ENCODE measurements at regions not wholly inside any gene's neighbourhood (a gene's known extent, or its start where the extent isn't known, plus 50 kb on each side); places are given as distances from the start of the nearest gene placed in this dataset.

- Histone ChIP-seq H3K4me3 (ENCODE audit: low read length in 3 of 3) (no peak overlapping the region), H3K27ac (ENCODE audit: low read depth, low read length) (no peak overlapping the region), H3K27me3 (ENCODE audit: control insufficient read depth in 3 of 3, insufficient read depth in 3 of 3, low read length in 3 of 3) (peaks cover 0 to 9% (median 4%) of the 10 kb centered on the region in 3 donors), H3K4me1 (ENCODE audit: control insufficient read depth in 3 of 3, insufficient read depth in 3 of 3, low read length in 3 of 3) (no peaks in the 10 kb centered on the region), H3K36me3 (ENCODE audit: control insufficient read depth in 3 of 3, insufficient read depth in 3 of 3, low read length in 3 of 3) (no peaks in the 10 kb centered on the region), H3K9me3 (ENCODE audit: control insufficient read depth in 3 of 3, low read length in 3 of 3) (no peaks in the 10 kb centered on the region), H3K9ac (ENCODE audit: low read depth in 1 of 3, low read length in 3 of 3) (no peak overlapping the region)
Observed at GRCh38 chr10:128518000-128518399, 391.8 kb upstream of the MKI67 start.

DNA sequence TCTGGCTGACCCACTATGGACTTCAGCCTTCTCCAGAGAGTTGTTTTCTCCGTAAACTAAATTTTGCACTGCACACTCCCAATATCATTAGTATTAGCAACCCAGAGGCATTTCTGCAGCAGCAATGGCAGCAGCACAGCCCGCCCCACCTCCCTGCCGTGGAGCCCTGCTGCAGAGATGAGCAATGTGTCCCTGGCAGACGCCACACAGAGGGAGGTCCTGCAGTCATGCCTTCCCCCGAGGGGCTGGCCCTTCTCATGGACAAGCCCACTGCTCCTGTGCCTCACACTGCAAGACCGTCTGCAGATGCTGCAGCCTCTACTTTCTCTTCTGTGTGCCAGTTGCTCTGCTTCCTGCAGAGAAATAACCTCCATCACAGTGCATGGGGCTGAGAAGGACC lies 393.4 kb upstream of the MKI67 start:
- Histone ChIP-seq H3K36me3 (ENCODE audit: control insufficient read depth in 3 of 3, insufficient read depth in 3 of 3, low read length in 3 of 3) (no peaks in the 10 kb centered on the region), H3K27me3 (ENCODE audit: control insufficient read depth in 3 of 3, insufficient read depth in 3 of 3, low read length in 3 of 3) (peaks cover 0 to 10% (median 4%) of the 10 kb centered on the region in 3 donors), H3K9ac (ENCODE audit: low read depth in 1 of 3, low read length in 3 of 3) (no peak overlapping the region), H3K4me1 (ENCODE audit: control insufficient read depth in 3 of 3, insufficient read depth in 3 of 3, low read length in 3 of 3) (no peaks in the 10 kb centered on the region), H3K9me3 (ENCODE audit: control insufficient read depth in 3 of 3, low read length in 3 of 3) (no peaks in the 10 kb centered on the region), H3K27ac (ENCODE audit: low read depth, low read length) (no peak overlapping the region), H3K4me3 (ENCODE audit: low read length in 3 of 3) (no peak overlapping the region)

DNA sequence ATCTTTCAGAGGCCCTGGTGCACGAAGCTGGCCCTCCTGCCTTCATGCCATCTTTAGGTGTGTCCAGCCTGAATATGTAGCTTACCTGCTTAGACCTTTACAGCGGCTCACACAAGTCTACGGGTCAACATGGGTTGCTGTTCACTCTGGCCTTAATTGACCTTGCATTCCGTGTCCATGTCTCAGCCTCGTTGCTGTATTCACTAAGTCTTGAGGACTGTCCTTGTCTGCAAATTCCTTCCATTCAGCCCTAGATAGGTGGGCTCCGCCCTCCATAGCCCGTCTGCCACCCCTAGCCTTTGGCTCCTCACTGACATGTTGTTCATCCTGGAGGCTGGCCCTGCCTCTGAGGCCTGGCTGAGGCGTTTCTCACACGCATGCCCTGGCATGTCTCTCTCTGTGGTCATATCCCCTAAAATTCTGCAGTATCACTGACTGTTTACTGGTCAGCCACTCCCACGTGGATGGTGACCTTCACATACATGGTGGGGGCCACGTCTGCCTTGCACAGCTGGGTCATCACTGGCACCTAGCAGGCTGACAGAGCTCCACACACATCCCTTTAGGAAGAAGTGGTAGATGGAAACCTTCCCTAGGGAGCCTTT lies 394.1 kb upstream of the MKI67 start:
- Histone ChIP-seq H3K9ac (ENCODE audit: low read depth in 1 of 3, low read length in 3 of 3) (no peak overlapping the region), H3K27me3 (ENCODE audit: control insufficient read depth in 3 of 3, insufficient read depth in 3 of 3, low read length in 3 of 3) (peaks cover 0 to 11% (median 4%) of the 10 kb centered on the region in 3 donors), H3K36me3 (ENCODE audit: control insufficient read depth in 3 of 3, insufficient read depth in 3 of 3, low read length in 3 of 3) (no peaks in the 10 kb centered on the region)

DNA sequence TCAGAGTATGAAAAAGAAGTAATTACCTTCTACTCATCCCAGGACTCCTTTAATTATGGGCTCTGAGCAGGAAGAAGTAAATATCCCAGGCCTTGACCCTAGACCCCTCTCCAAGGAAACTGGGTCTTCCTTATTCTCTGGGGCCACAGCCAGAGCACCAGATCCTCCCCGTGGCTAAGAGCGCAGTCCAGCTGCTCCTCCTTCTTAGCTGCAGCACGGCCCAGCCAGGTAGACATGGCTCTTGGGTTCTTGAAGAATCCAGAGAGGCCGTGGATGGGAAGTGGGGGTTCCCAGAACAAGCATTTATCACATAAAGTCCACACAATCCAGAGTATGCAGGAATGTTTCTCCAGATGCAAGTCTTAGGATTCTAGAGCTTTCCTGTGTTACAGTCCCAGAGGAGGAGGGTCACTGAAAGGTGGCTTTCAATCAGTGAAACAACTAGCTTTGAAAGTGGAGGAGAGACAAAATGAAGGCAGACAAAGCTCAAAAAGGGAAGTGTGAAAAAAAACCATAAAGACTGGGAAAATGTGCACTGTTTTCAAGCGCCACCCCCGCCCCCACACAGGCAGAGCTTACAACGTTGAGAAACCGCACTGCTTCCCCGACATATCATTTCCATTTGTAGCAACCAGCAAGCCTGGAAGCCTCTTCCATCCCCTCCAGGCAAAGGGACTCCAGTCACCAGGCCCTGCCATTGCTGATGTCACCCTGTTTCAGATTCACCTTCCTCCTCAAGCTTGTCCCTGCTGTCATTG lies 396.5 kb upstream of the MKI67 start:
- peaks cover 0 to 9% (median 6%) of the 10 kb centered on the region in 3 donors for H3K27me3 ChIP-seq (ENCODE audit: control insufficient read depth in 3 of 3, insufficient read depth in 3 of 3, low read length in 3 of 3)

More for the DNA sequence above, 394.1 kb upstream of the MKI67 start:
- no peaks in the 10 kb centered on the region for H3K9me3 ChIP-seq (ENCODE audit: control insufficient read depth in 3 of 3, low read length in 3 of 3)
- no peaks in the 10 kb centered on the region for H3K4me1 ChIP-seq (ENCODE audit: control insufficient read depth in 3 of 3, insufficient read depth in 3 of 3, low read length in 3 of 3)
- no peak overlapping the region for H3K27ac ChIP-seq (ENCODE audit: low read depth, low read length)
- no peak overlapping the region for H3K4me3 ChIP-seq (ENCODE audit: low read length in 3 of 3)

GRCh38 chr10:128525444-128525843 lies 399.2 kb upstream of the MKI67 start:
- Histone ChIP-seq H3K4me3 (ENCODE audit: low read length in 3 of 3) (no peak overlapping the region), H3K4me1 (ENCODE audit: control insufficient read depth in 3 of 3, insufficient read depth in 3 of 3, low read length in 3 of 3) (peaks cover 0 to under 1% (median under 1%) of the 10 kb centered on the region in 3 donors), H3K27ac (ENCODE audit: low read depth, low read length) (no peak overlapping the region), H3K27me3 (ENCODE audit: control insufficient read depth in 3 of 3, insufficient read depth in 3 of 3, low read length in 3 of 3) (peaks cover 0 to 11% (median 6%) of the 10 kb centered on the region in 3 donors), H3K9me3 (ENCODE audit: control insufficient read depth in 3 of 3, low read length in 3 of 3) (no peaks in the 10 kb centered on the region), H3K36me3 (ENCODE audit: control insufficient read depth in 3 of 3, insufficient read depth in 3 of 3, low read length in 3 of 3) (no peaks in the 10 kb centered on the region), H3K9ac (ENCODE audit: low read depth in 1 of 3, low read length in 3 of 3) (no peak overlapping the region)

More for the DNA sequence above, 396.5 kb upstream of the MKI67 start:
- Histone ChIP-seq H3K4me3 (ENCODE audit: low read length in 3 of 3) (no peak overlapping the region), H3K9me3 (ENCODE audit: control insufficient read depth in 3 of 3, low read length in 3 of 3) (no peaks in the 10 kb centered on the region), H3K9ac (ENCODE audit: low read depth in 1 of 3, low read length in 3 of 3) (no peak overlapping the region), H3K36me3 (ENCODE audit: control insufficient read depth in 3 of 3, insufficient read depth in 3 of 3, low read length in 3 of 3) (no peaks in the 10 kb centered on the region), H3K4me1 (ENCODE audit: control insufficient read depth in 3 of 3, insufficient read depth in 3 of 3, low read length in 3 of 3) (no peaks in the 10 kb centered on the region), H3K27ac (ENCODE audit: low read depth, low read length) (no peak overlapping the region)

- Histone ChIP-seq H3K27me3 (ENCODE audit: control insufficient read depth in 3 of 3, insufficient read depth in 3 of 3, low read length in 3 of 3) (peaks cover 0 to 8% (median 6%) of the 10 kb centered on the region in 3 donors), H3K9ac (ENCODE audit: low read depth in 1 of 3, low read length in 3 of 3) (no peak overlapping the region), H3K36me3 (ENCODE audit: control insufficient read depth in 3 of 3, insufficient read depth in 3 of 3, low read length in 3 of 3) (no peaks in the 10 kb centered on the region), H3K4me3 (ENCODE audit: low read length in 3 of 3) (no peak overlapping the region), H3K4me1 (ENCODE audit: control insufficient read depth in 3 of 3, insufficient read depth in 3 of 3, low read length in 3 of 3) (peaks cover 0 to 5% (median 3%) of the 10 kb centered on the region in 3 donors), H3K9me3 (ENCODE audit: control insufficient read depth in 3 of 3, low read length in 3 of 3) (no peaks in the 10 kb centered on the region), H3K27ac (ENCODE audit: low read depth, low read length) (no peak overlapping the region)
Observed at GRCh38 chr10:128525936-128526335, 399.7 kb upstream of the MKI67 start.

DNA sequence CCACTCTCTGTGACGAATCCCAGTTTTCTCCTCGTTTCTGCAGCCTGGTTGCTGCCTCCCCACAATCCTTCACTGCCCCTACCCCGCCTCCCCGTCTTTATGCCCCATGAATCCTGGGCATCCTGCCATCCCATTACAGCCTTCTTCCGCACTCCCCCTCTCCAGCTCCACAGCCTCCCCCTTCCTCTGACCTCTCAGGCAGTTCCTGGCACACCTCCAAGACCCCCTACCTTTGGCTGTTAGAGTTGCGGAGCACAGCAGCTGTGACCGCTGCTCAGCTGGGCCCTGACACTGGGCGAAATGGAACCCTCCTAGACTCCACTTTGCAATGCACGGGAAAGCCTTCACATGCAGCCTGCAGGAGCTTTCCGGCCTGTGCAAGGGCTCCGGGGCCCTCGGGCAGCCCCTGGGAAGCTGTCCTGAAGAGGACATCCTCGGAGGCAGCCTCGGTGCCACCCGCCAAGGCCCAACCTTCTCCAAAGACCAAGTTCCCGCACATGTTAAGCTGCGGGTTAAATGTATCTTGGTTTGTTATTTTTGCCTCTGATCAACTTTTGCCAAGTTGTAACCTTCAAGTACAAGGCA lies 400.7 kb upstream of the MKI67 start:
- Histone ChIP-seq H3K27ac (ENCODE audit: low read depth, low read length) (no peak overlapping the region), H3K27me3 (ENCODE audit: control insufficient read depth in 3 of 3, insufficient read depth in 3 of 3, low read length in 3 of 3) (peaks cover 0 to 8% (median 3%) of the 10 kb centered on the region in 3 donors), H3K4me1 (ENCODE audit: control insufficient read depth in 3 of 3, insufficient read depth in 3 of 3, low read length in 3 of 3) (peaks cover 6 to 7% (median 7%) of the 10 kb centered on the region in 3 donors), H3K9me3 (ENCODE audit: control insufficient read depth in 3 of 3, low read length in 3 of 3) (no peaks in the 10 kb centered on the region), H3K9ac (ENCODE audit: low read depth in 1 of 3, low read length in 3 of 3) (no peak overlapping the region), H3K4me3 (ENCODE audit: low read length in 3 of 3) (no peak overlapping the region), H3K36me3 (ENCODE audit: control insufficient read depth in 3 of 3, insufficient read depth in 3 of 3, low read length in 3 of 3) (no peaks in the 10 kb centered on the region)

DNA sequence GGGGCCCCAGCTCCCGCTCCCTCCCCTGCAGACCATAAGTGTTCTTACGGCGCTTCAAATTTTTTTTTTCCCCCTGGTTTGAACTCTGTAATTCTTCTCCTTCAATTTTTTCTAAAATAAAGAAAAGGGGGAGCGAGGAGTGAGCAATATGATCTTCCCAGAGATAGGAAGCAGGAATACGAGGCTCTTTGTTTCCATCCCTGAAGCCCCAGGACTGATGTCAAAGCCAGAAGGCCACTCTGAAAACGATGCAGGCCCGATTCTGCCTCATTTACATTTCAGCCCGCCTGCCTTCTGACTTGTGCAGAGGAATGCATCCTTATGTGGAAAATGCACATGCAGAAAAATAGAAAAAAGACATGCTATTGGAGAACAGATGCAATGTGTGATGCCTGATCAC lies 401.5 kb upstream of the MKI67 start:
- peaks cover 0 to 8% (median 3%) of the 10 kb centered on the region in 3 donors for H3K27me3 ChIP-seq (ENCODE audit: control insufficient read depth in 3 of 3, insufficient read depth in 3 of 3, low read length in 3 of 3)

DNA sequence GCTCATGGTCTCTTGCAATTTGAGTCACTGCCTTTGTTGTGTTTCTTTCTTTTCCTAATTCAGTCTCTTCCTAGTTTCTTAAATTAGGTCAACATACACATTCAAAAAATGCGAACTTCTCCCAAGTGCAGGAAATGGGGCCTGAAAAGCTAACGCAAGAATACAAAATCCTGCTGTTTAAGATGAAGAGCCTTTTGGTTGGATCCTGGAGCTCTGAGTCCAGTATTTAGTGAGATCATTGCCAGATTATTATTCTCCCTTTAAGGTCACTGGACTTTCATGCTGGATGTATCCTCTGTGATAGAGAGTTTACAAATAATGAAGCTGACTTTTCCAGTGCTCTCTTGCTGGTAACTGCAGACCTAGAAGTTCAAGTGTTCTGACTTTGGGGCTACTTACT lies 401.9 kb upstream of the MKI67 start:
- peaks cover 0 to 8% (median 3%) of the 10 kb centered on the region in 3 donors for H3K27me3 ChIP-seq (ENCODE audit: control insufficient read depth in 3 of 3, insufficient read depth in 3 of 3, low read length in 3 of 3)

More for the DNA sequence above, 401.5 kb upstream of the MKI67 start:
- H3K9ac ChIP-seq (ENCODE audit: low read depth in 1 of 3, low read length in 3 of 3): no peak overlapping the region
- peaks cover 6 to 7% (median 7%) of the 10 kb centered on the region in 3 donors for H3K4me1 ChIP-seq (ENCODE audit: control insufficient read depth in 3 of 3, insufficient read depth in 3 of 3, low read length in 3 of 3)
- no peaks in the 10 kb centered on the region for H3K36me3 ChIP-seq (ENCODE audit: control insufficient read depth in 3 of 3, insufficient read depth in 3 of 3, low read length in 3 of 3)
- no peak overlapping the region for H3K4me3 ChIP-seq (ENCODE audit: low read length in 3 of 3)
- no peak overlapping the region for H3K27ac ChIP-seq (ENCODE audit: low read depth, low read length)
- H3K9me3 ChIP-seq (ENCODE audit: control insufficient read depth in 3 of 3, low read length in 3 of 3): no peaks in the 10 kb centered on the region

DNA sequence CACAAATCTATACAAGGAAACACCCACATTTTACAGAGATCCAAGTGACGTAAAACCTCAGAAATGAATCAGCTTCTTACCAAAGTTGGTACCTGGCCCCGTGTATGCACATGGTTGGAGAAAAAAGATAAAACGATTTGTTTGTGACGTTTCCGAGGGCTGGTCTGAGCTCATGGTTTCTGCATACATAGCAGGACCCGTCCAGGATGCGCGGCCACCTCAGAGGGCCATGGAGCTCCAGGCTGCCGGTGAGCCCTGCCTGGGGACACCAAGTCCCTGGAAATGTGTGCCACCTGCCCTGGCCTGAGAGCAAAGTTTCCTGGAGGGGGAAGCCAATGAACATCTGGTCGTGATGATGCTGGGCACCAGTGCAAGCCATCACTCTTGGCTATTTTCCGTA lies 402.6 kb upstream of the MKI67 start:
- H3K27ac ChIP-seq (ENCODE audit: low read depth, low read length): no peak overlapping the region

More for the DNA sequence above, 401.9 kb upstream of the MKI67 start:
- Histone ChIP-seq H3K4me1 (ENCODE audit: control insufficient read depth in 3 of 3, insufficient read depth in 3 of 3, low read length in 3 of 3) (peaks cover 6 to 7% (median 7%) of the 10 kb centered on the region in 3 donors), H3K4me3 (ENCODE audit: low read length in 3 of 3) (no peak overlapping the region), H3K27ac (ENCODE audit: low read depth, low read length) (no peak overlapping the region), H3K9ac (ENCODE audit: low read depth in 1 of 3, low read length in 3 of 3) (no peak overlapping the region), H3K36me3 (ENCODE audit: control insufficient read depth in 3 of 3, insufficient read depth in 3 of 3, low read length in 3 of 3) (no peaks in the 10 kb centered on the region), H3K9me3 (ENCODE audit: control insufficient read depth in 3 of 3, low read length in 3 of 3) (no peaks in the 10 kb centered on the region)

More for the DNA sequence above, 402.6 kb upstream of the MKI67 start:
- H3K36me3 ChIP-seq (ENCODE audit: control insufficient read depth in 3 of 3, insufficient read depth in 3 of 3, low read length in 3 of 3): no peaks in the 10 kb centered on the region
- peaks cover 0 to 8% (median 3%) of the 10 kb centered on the region in 3 donors for H3K27me3 ChIP-seq (ENCODE audit: control insufficient read depth in 3 of 3, insufficient read depth in 3 of 3, low read length in 3 of 3)
- no peaks in the 10 kb centered on the region for H3K9me3 ChIP-seq (ENCODE audit: control insufficient read depth in 3 of 3, low read length in 3 of 3)
- no peak overlapping the region for H3K9ac ChIP-seq (ENCODE audit: low read depth in 1 of 3, low read length in 3 of 3)
- H3K4me3 ChIP-seq (ENCODE audit: low read length in 3 of 3): no peak overlapping the region
- H3K4me1 ChIP-seq (ENCODE audit: control insufficient read depth in 3 of 3, insufficient read depth in 3 of 3, low read length in 3 of 3): peaks cover 6 to 7% (median 7%) of the 10 kb centered on the region in 3 donors

Measured in skeletal muscle tissue (tissue), 3 donors.